GM18499 (cell line): ENCODE measurements at regions not wholly inside any gene's neighbourhood (a gene's known extent, or its start where the extent isn't known, plus 50 kb on each side); places are given as distances from the start of the nearest gene placed in this dataset.

ENCODE experiments used
- ATAC-seq: cut with Tn5 transposase; IDR thresholded peaks from one replicate; pipeline ENCODE4 v1.9.1; 2021; ENCODE audit warnings: moderate number of reproducible peaks; ENCODE audit not compliant: insufficient read depth, unreplicated experiment

DNA sequence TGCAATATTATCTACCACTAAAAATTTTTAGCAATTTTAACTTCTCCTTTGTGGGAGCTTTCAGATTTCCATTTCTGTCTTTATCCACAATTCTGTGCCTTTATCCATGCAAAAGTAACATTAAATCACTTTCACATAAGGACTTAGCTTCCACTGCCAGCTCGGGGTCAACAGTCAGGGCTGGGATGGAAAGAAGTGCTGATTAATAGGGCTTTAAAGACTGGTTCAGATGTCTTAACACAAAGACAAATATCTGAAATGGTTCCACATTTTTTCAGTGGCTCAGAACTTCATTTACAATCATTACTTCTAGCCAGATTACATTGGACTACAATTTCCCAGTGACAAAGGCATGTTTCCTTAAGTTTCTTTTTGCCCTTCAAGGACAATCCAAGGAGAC, 191.8 kb upstream of the CPHXL start:
- ATAC-seq = no peak

GRCh38 chr16:75919664-75920063, 193.4 kb upstream of the CPHXL start:
- ATAC-seq = no peak

GRCh38 chr16:75921281-75921680, 195.0 kb upstream of the CPHXL start:
- ATAC-seq = no peak

DNA sequence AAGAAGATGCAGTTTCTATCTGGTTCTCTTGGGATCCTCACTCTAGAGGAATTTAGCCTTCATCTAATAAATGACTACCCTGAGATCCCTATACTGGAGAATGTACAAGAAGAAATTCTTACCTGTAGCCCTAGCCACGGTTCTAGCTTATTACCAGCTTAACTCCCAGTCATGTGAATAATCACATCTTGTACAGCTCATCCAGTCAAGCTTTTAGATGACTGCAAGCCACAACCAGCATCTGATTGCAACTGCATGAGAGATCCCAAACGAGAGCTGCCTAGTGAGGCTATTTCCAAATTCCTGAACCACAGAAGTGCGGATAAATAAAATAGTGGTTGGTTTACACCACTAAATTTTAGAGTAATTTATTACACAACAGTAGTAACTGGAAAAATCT, 196.0 kb upstream of the CPHXL start:
- no peak for ATAC-seq

GRCh38 chr16:75924397-75924796, 198.1 kb upstream of the CPHXL start:
- ATAC-seq = no peak

DNA sequence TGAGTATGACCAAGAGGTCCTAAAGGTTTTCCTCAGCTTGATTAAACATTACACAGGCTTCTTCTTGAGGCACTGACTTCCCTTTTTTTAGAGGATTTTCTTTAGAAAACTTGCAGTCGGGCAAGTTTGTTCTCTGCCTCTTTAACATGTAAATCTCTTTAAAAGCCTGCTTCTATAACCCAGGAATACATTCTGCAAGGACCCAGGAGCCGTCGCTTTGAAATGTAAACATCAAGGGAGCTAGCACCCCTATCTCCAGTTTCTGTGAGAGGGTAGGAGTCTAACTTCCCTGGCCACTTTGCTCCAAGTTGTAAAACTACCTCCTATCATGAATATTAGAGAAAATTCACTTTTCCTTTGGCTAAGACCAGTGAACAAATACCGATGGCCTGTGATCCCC, 201.5 kb upstream of the CPHXL start:
- ATAC-seq = no peak

DNA sequence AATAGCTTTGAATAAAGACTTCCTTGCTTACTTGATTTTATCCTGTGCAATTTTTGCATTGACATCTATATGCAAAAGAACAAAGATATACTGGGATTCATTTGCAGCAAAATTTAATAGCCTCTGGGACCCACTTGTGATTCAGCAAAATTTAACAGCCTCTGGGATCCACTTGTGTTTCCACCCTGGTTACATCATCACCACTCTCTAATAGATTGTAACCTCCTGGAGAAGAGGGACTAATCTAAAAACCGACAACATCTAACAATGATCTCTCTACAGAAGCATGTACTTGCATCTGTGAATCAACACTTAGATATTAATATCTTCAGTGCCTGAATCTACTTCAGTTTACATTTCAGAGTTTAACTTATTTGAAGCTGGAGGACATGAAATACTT, 202.0 kb upstream of the CPHXL start:
- ATAC-seq = no peak

- no peak for ATAC-seq
These were observed 202.8 kb upstream of the CPHXL start for GRCh38 chr16:75929046-75929445.

- no peak for ATAC-seq
These were observed 204.8 kb upstream of the CPHXL start for GRCh38 chr16:75931043-75931442.

DNA sequence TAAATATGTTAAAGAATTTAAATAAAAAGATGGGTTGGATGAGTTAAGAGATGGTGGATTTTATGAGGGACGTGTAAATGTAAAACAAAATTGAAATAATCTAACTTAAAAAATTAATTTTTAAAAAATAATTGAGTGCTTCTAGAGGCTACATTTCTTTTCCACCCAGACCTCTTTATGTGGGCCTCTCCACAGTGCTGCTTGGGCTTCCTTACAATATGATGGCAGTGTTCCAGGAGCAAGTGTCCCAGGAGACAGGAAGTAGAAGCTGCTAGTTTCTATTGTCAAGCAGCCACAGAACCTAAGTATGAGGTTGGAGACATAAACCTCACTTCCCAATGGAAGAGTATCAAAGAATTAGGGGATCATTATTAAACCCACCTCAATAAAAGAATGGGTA, 205.7 kb upstream of the CPHXL start:
- ATAC-seq = no peak

- ATAC-seq = no peak
These were observed 212.5 kb upstream of the CPHXL start for GRCh38 chr16:75938818-75939217.

DNA sequence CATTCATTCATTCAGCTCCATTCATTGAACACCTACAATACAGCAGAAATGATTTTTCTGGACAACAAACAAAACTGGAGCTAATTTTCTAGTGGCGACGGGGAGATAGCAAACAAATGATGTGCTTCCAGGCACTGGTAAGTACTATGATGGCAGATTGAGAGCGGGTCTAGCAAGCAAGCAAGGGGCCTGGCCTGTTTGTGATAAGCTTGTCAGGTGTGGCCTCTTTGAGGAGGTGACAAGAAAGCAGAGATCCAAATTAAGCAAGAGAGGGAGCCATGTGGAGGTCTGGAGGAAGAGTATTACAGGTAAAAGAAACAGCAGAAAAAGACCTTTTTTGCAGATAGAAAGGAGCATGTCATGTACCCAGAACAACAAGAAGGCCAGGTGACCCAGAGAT, 216.1 kb upstream of the CPHXL start:
- ATAC-seq = no peak

- no peak for ATAC-seq
These were observed 216.6 kb upstream of the CPHXL start for GRCh38 chr16:75942936-75943335.

DNA sequence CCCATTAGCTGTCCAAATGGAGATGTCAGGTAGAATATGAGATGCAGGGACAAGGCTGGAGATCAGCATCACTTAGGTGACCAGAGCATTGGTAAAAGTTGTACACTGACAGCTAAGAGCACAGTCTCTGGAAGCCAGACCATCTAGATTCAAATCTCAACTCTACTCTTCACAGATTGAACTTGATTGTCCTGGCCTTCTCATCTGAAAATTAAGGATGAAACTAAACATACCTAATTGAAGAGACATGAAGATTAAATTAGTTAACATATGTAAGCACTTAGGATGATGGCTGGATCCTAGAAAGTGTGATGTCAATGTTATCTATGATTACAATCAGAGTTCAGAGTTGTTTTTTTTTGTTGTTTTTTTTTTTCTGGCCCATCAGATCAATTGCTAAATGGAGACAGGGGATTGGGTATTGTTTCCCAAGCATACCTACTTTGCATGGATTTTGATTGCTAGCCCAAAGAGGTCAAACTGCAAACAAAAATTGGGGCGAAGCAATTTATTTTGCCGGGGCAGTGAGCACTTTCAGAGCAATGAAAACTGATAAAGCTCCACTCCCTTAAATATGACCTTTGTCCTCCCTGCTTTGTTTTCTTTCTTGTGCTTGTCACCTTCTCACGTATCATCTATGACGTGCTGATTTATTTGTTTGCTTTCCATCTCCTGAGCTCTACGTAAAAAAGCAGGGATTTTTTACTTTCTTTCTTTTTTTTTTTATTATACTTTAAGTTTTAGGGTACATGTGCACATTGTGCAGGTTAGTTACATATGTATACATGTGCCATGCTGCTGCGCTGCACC, 217.6 kb upstream of the CPHXL start:
- no peak for ATAC-seq

- ATAC-seq = no peak
These were observed 219.7 kb upstream of the CPHXL start for GRCh38 chr16:75945916-75946457.

DNA sequence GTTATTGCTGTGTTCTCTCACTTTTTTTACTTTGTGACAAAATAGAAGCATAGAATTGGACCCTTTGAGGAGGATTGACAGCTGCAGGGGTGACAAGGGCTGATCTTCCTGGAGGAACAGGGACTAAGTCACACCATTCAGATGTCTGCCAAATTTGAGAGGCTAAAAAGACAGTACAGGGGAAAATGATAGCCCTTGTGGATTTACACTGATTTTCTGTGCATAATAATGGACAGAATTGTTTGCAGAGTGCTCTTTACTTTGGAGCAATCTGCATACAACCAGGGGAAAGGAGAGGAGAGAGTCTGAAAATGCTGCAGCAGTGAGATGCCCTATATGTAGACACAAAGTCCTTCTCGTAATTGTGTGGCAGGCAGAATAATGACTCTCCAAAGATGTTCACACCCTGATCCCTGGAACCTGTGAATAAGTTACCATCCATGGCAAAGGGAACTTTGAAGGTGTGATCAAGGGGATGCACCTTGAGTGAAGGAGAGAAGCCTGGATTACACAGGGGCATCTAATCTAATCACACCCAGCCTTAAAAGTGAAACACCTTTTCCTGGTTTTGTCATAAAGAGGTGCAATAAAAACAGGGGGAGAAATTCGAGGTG, 221.4 kb upstream of the CPHXL start:
- no peak for ATAC-seq

GRCh38 chr16:75948441-75948840, 222.2 kb upstream of the CPHXL start:
- ATAC-seq = no peak

- ATAC-seq = no peak
These were observed 222.6 kb upstream of the CPHXL start for GRCh38 chr16:75948886-75949285.

DNA sequence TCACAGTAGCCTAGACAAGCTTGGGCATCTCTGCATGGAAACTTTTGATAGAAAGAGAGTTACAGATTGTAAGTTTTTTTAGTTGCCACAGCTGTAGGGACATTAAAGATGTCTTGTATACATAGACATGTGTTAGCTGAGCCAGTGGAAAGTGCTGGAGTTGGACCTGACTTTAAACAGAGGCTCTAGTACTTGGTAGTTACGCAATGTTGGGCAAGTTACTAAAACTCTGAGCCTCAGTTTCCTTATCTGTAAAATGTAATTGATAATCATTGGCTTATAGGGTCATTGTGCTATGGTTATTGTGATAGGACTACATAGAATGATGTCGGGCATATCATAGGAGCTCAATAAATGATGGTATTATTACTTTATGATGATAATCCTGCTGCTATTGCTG, 225.8 kb upstream of the CPHXL start:
- no peak for ATAC-seq

DNA sequence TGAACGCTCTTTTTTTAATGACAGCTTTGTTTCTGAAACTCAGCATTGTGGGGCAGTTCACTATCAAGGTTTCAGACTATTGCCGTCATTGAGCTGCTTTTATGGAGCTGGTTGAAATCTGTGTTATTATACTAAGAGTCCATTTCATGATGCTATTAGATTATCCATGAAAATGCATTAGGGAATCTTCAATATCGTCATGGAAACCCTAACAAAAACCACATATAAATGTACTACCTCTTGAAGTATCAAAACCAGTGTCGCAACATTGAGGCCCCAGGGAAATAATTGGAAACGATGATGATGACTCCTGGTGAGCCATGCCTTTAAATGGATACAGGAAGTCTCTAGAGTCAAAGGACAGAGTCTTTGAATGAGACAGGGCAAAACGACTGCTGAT, 231.6 kb upstream of the CPHXL start:
- no peak for ATAC-seq

DNA sequence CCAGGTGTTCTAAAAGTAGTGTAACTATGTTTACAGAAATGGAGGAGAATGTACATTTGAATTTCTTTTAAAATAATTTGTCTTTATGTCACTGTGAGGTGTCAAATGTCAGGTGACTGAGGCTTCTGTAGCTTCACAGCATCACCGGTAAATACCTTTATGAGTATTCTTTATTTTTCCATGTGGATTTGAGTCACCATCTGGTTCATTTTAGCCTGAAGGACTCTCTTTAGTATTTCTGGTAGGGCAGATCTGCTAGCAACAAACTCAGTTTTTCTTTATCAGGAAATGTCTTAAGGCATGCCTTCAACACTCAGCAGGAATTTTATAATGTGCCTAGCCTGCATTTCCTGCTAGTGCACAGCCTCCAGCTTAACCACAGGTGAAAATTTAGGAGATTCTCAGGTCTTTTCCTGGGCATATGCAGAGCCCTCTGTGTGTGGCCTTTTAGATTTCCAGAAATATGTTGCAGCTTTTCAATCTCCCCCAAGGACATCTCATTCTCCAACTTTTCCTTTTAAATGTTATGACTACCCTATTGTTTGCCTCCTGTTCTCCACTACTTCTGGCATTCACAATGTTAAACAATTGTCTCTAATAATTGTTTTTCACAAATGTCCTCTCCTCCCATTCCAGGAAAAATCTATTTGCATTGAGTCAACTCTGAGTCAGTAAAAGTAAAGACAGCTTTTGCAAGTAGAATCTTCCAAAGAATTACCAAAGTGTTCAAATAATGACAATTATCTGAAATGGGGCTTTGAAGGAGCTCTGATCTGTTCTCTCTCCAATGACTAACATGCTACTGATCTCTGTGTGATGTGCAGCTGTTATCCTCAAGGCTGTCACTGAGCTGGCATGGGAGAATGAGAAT, 239.4 kb upstream of the CPHXL start:
- ATAC-seq = no peak
